ENCODE measurements at regions not wholly inside any gene's neighbourhood (a gene's known extent, or its start where the extent isn't known, plus 50 kb on each side); places are given as distances from the start of the nearest gene placed in this dataset.

- TF ChIP-seq CTCF (IDR thresholded peaks at IDR 0.05) (no peak), POLR2A (IDR thresholded peaks at IDR 0.05) (no peak)
Measured at GRCh38 chr6:81590314-81590691, 162.2 kb downstream of the TENT5A start.

Measured in testis (tissue), 2 donors.